ENCODE measurements at regions not wholly inside any gene's neighbourhood (a gene's known extent, or its start where the extent isn't known, plus 50 kb on each side); places are given as distances from the start of the nearest gene placed in this dataset.
"Not testable (repeated sequence)": the region's sequence is repeated elsewhere in the genome, so short reads cannot be mapped to it uniquely, and the experiment has no call there.

GRCh38 chr2:154974041-154974440 lies 275.5 kb downstream of the KCNJ3 start:
- no peaks in the 10 kb centered on the region for H3K27me3 Mint-ChIP-seq (ENCODE audit: low read depth)
- no peak overlapping the region for H3K27ac Mint-ChIP-seq
- H3K36me3 Mint-ChIP-seq (ENCODE audit: low read depth) = no peaks in the 10 kb centered on the region
- H3K4me1 Mint-ChIP-seq = no peaks in the 10 kb centered on the region
- H3K9me3 Mint-ChIP-seq = no peaks in the 10 kb centered on the region
- no peak for TF ChIP-seq CTCF (IDR thresholded peaks at IDR 0.05; ENCODE audit: unreplicated experiment in 3 of 3)
- no peak overlapping the region for H3K4me3 Mint-ChIP-seq

- no peak for TF ChIP-seq CTCF (IDR thresholded peaks at IDR 0.05; ENCODE audit: unreplicated experiment in 3 of 3)
- Mint-ChIP-seq H3K9me3 (no peaks in the 10 kb centered on the region), H3K27ac (no peak overlapping the region), H3K4me1 (peaks cover 5% of the 10 kb centered on the region), H3K36me3 (ENCODE audit: low read depth) (no peaks in the 10 kb centered on the region), H3K4me3 (no peak overlapping the region), H3K27me3 (ENCODE audit: low read depth) (no peaks in the 10 kb centered on the region)
Measured at GRCh38 chr2:154963511-154963910, 265.0 kb downstream of the KCNJ3 start.

GRCh38 chr2:154961676-154962075 lies 263.2 kb downstream of the KCNJ3 start:
- Mint-ChIP-seq H3K36me3 (ENCODE audit: low read depth) (no peaks in the 10 kb centered on the region), H3K27ac (no peak overlapping the region), H3K27me3 (ENCODE audit: low read depth) (no peaks in the 10 kb centered on the region), H3K9me3 (peaks cover 3% of the 10 kb centered on the region), H3K4me3 (no peak overlapping the region), H3K4me1 (peaks cover 5% of the 10 kb centered on the region)
- TF ChIP-seq CTCF (IDR thresholded peaks at IDR 0.05; ENCODE audit: unreplicated experiment in 3 of 3) = no peak

- no peak overlapping the region for H3K4me3 Mint-ChIP-seq
- no peak for TF ChIP-seq CTCF (IDR thresholded peaks at IDR 0.05; ENCODE audit: unreplicated experiment in 3 of 3)
- H3K9me3 Mint-ChIP-seq = peaks cover 3% of the 10 kb centered on the region
- no peaks in the 10 kb centered on the region for H3K27me3 Mint-ChIP-seq (ENCODE audit: low read depth)
- no peaks in the 10 kb centered on the region for H3K36me3 Mint-ChIP-seq (ENCODE audit: low read depth)
- peaks cover 5% of the 10 kb centered on the region for H3K4me1 Mint-ChIP-seq
- H3K27ac Mint-ChIP-seq = no peak overlapping the region
Measured at GRCh38 chr2:154960802-154961583, 262.5 kb downstream of the KCNJ3 start.

GRCh38 chr2:154952346-154952980 lies 254.0 kb downstream of the KCNJ3 start:
- no peaks in the 10 kb centered on the region for H3K9me3 Mint-ChIP-seq
- TF ChIP-seq CTCF (IDR thresholded peaks at IDR 0.05; ENCODE audit: unreplicated experiment in 3 of 3) = no peak
- no peaks in the 10 kb centered on the region for H3K4me1 Mint-ChIP-seq
- H3K27ac Mint-ChIP-seq = no peak overlapping the region
- no peaks in the 10 kb centered on the region for H3K27me3 Mint-ChIP-seq (ENCODE audit: low read depth)
- H3K36me3 Mint-ChIP-seq (ENCODE audit: low read depth) = no peaks in the 10 kb centered on the region
- no peak overlapping the region for H3K4me3 Mint-ChIP-seq

- not testable (repeated sequence) for H3K4me3 Mint-ChIP-seq; H3K4me1 Mint-ChIP-seq; H3K27me3 Mint-ChIP-seq (ENCODE audit: low read depth); H3K9me3 Mint-ChIP-seq; H3K36me3 Mint-ChIP-seq (ENCODE audit: low read depth); H3K27ac Mint-ChIP-seq
Measured at GRCh38 chr2:154947416-154947815, 248.9 kb downstream of the KCNJ3 start.
